ENCODE measurements at regions not wholly inside any gene's neighbourhood (a gene's known extent, or its start where the extent isn't known, plus 50 kb on each side); places are given as distances from the start of the nearest gene placed in this dataset.

DNA sequence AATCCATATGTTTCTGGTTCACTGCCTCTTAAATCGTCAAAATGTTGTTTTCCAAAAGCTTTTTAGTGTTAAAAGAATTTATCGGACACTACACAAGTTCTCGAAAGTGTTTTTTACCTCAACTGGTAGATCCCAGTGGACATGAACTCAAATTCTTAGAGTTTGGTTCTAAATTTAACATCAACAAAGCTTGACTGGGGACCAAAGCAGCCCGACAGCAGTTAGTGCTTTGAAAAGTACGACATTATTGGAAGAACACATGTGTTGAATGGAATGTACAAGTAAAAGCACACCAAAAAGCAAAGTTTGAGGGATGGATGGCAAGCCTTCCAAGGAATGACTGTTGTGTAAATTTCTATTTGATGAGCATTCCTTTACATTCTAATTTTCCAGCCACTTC is 803.9 kb upstream of the POU3F3 start:
- TF ChIP-seq SP1 (IDR thresholded peaks at IDR 0.05; ENCODE audit: low read depth) (no peak), POLR2A (IDR thresholded peaks at IDR 0.05; ENCODE audit: borderline replicate concordance, extremely low read depth, insufficient read depth, insufficient read length) (no peak), POLR2AphosphoS5 (IDR thresholded peaks at IDR 0.05; ENCODE audit: low read depth, low read length) (no peak)
- TF ChIP-seq, protein P1, sequence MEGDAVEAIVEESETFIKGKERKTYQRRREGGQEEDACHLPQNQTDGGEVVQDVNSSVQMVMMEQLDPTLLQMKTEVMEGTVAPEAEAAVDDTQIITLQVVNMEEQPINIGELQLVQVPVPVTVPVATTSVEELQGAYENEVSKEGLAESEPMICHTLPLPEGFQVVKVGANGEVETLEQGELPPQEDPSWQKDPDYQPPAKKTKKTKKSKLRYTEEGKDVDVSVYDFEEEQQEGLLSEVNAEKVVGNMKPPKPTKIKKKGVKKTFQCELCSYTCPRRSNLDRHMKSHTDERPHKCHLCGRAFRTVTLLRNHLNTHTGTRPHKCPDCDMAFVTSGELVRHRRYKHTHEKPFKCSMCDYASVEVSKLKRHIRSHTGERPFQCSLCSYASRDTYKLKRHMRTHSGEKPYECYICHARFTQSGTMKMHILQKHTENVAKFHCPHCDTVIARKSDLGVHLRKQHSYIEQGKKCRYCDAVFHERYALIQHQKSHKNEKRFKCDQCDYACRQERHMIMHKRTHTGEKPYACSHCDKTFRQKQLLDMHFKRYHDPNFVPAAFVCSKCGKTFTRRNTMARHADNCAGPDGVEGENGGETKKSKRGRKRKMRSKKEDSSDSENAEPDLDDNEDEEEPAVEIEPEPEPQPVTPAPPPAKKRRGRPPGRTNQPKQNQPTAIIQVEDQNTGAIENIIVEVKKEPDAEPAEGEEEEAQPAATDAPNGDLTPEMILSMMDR (IDR thresholded peaks at IDR 0.05 in 2 of 3, conservative IDR thresholded peaks at IDR 0.05 in 1 of 3; ENCODE audit: borderline replicate concordance in 1 of 3, insufficient read depth in 1 of 3, low read depth in 2 of 3, low read length in 2 of 3), result no peak
